Thyroid gland (tissue), 4 donors: ENCODE measurements at regions not wholly inside any gene's neighbourhood (a gene's known extent, or its start where the extent isn't known, plus 50 kb on each side); places are given as distances from the start of the nearest gene placed in this dataset.

Experiments
- DNase-seq, 2 donors: peaks; one replicate each; pipeline ENCODE4 v3.0.0-alpha.2; 2019
- H3K27ac ChIP-seq, 3 donors: fragments of 200-600 bp; sonication (generic); 1 replicate in 2 of 3; 2 replicates in 1 of 3; pipeline ENCODE4 v1.5.1; 2016 to 2019; ENCODE audit warnings: mild to moderate bottlenecking in 1 of 3, moderate library complexity in 1 of 3
- H3K27me3 ChIP-seq: fragments of 200-600 bp; sonication (generic); one replicate; pipeline ENCODE4 v1.5.1; 2019
- H3K36me3 ChIP-seq, 2 donors: fragments of 200-600 bp; sonication (generic); one replicate each; pipeline ENCODE4 v1.5.1; 2016 to 2019
- H3K4me1 ChIP-seq, 2 donors: fragments of 200-600 bp; sonication (generic); one replicate each; pipeline ENCODE4 v1.5.1; 2017 to 2019
- H3K4me3 ChIP-seq, 3 donors: fragments of 200-600 bp; sonication (generic); replicated peaks in 1 of 3; 1 replicate in 2 of 3; 2 replicates in 1 of 3; pipeline ENCODE4 v1.5.1; 2016; ENCODE audit warnings: mild to moderate bottlenecking in 1 of 3
- H3K9me3 ChIP-seq: fragments of 200-600 bp; sonication (generic); one replicate; pipeline ENCODE4 v1.5.1; 2017
- POLR2A ChIP-seq, 2 donors: fragments of 450-650 bp; IDR thresholded peaks; one replicate each; pipeline ENCODE4 v1.6.1; 2017; ENCODE audit warnings: antibody characterized with exemption in 2 of 2, mild to moderate bottlenecking in 2 of 2, moderate library complexity in 1 of 2
- WGBS, 2 donors: methylation state at CpG; one replicate each; pipeline ENCODE4 v1.1.5; 2017; 5-methylcytosine and 5-hydroxymethylcytosine counted together
- intact Hi-C: fragments of 100-400 bp; cut with DNase I; formaldehyde crosslinking; loops from one replicate; pipeline ENCODE4 v1.15.1; 2023
- TF ChIP-seq, protein P1 (sequence below), 6 experiments: fragments of 200-600 bp in 3 of 6; fragments of 450-650 bp in 3 of 6; sonication (generic) in 3 of 6; IDR thresholded peaks; one replicate each; pipeline ENCODE4 v1.5.1; 2016 to 2019; ENCODE audit warnings: antibody characterized with exemption in 6 of 6, mild to moderate bottlenecking in 2 of 6, inconsistent platforms in 1 of 6, moderate library complexity in 1 of 6

GRCh38 chr3:72009851-72010443 lies 225.0 kb upstream of the PROK2 start:
- Histone ChIP-seq H3K4me3 (no peak overlapping the region), H3K9me3 (no peaks in the 10 kb centered on the region), H3K36me3 (no peaks in the 10 kb centered on the region), H3K27ac (no peak overlapping the region), H3K4me1 (no peaks in the 10 kb centered on the region), H3K27me3 (no peaks in the 10 kb centered on the region)
- no peak for DNase-seq
- 81 to 84% methylated on average over 8 of the region's 8 CpGs for WGBS, 2 donors
- TF ChIP-seq, protein P1, sequence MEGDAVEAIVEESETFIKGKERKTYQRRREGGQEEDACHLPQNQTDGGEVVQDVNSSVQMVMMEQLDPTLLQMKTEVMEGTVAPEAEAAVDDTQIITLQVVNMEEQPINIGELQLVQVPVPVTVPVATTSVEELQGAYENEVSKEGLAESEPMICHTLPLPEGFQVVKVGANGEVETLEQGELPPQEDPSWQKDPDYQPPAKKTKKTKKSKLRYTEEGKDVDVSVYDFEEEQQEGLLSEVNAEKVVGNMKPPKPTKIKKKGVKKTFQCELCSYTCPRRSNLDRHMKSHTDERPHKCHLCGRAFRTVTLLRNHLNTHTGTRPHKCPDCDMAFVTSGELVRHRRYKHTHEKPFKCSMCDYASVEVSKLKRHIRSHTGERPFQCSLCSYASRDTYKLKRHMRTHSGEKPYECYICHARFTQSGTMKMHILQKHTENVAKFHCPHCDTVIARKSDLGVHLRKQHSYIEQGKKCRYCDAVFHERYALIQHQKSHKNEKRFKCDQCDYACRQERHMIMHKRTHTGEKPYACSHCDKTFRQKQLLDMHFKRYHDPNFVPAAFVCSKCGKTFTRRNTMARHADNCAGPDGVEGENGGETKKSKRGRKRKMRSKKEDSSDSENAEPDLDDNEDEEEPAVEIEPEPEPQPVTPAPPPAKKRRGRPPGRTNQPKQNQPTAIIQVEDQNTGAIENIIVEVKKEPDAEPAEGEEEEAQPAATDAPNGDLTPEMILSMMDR (IDR thresholded peaks at IDR 0.05), result no peak
- TF ChIP-seq POLR2A (IDR thresholded peaks at IDR 0.05), result no peak
- intact Hi-C loops, result no loop called here

DNA sequence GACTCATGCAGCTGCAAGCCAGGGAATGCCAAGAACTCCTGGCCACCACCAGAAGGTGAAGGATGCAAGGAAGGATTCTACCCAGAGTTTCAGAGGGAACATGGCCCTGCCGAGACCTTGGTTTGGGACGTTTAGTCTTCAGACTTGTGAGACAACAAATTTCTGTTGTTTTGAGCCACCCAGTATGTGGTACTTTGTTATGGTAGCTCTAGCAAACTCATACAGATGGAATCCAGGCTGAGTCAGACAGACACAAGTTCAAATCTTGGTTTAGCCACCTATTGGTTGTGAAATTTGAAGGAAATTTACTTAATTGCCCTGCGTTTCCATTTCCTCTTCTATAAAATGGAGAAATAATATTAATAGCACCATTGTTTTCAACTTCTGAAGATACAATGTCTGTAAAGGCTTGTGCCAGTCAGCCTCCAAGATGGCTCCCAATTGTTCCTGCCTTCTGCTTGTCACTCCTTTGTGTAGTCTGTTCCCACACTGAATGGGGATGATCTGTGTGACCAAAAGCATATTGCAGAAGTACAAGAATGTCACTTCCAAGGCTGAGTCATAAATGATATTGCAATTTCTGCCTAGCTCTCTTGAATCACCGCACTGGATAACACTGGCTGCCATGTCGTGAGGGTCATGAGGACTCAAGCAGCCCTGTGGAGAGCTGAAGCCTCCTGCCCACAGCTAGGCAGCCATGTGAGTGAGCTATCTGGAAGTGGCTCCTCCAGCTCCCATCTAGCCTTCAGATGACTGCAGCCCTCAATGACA lies 223.5 kb upstream of the PROK2 start:
- TF ChIP-seq POLR2A (IDR thresholded peaks at IDR 0.05), result no peak
- TF ChIP-seq, protein P1 (IDR thresholded peaks at IDR 0.05), result no peak

GRCh38 chr3:72006631-72007556 lies 221.9 kb upstream of the PROK2 start:
- H3K27me3 ChIP-seq, result no peaks in the 10 kb centered on the region
- H3K36me3 ChIP-seq, result no peaks in the 10 kb centered on the region
- 94% methylated on average over 12 of the region's 12 CpGs for WGBS, 2 donors
- DNase-seq, result no peak
- no peaks in the 10 kb centered on the region for H3K9me3 ChIP-seq
- H3K27ac ChIP-seq, result no peak overlapping the region
- no peak overlapping the region for H3K4me3 ChIP-seq
- intact Hi-C loops, result no loop called here
- TF ChIP-seq POLR2A (IDR thresholded peaks at IDR 0.05), result no peak
- TF ChIP-seq, protein P1 (IDR thresholded peaks at IDR 0.05), result no peak
- no peaks in the 10 kb centered on the region for H3K4me1 ChIP-seq

More for the DNA sequence above, 223.5 kb upstream of the PROK2 start:
- Histone ChIP-seq H3K27ac (no peak overlapping the region), H3K9me3 (no peaks in the 10 kb centered on the region), H3K4me1 (no peaks in the 10 kb centered on the region), H3K36me3 (no peaks in the 10 kb centered on the region), H3K4me3 (no peak overlapping the region), H3K27me3 (no peaks in the 10 kb centered on the region)
- intact Hi-C loops, result no loop called here
- 91 to 96% methylated on average over 3 to 5 of the region's 5 CpGs for WGBS, 2 donors
- DNase-seq, result no peak

DNA sequence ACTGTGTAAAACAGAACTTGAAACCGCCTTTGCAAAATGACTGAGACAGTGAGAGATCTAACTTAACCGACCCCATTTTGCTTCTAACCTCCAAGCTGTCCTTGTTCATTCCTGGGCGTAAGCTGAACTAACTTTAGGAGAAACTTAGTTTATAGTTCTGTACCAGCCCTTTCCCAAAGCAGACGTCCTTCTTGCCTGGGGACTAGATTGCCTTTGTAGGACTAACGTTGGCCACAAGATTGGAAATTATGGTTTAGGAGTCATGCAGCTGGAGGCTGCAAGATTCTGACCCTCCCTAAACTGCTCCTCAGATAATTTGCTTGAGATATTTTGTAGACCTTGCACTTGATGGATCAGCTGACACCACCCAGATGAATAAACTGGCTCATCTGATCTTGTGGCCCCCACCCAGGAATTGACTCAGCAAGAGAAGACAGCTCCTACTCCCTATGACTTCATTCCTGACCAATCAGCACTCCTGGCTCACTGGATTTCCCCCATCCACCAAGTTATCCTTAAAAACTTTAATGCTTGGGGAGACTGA lies 219.9 kb upstream of the PROK2 start:
- intact Hi-C loops, result no loop called here
- H3K27me3 ChIP-seq, result no peaks in the 10 kb centered on the region
- no peaks in the 10 kb centered on the region for H3K9me3 ChIP-seq
- no peak for DNase-seq
- no peaks in the 10 kb centered on the region for H3K36me3 ChIP-seq
- no peak overlapping the region for H3K4me3 ChIP-seq
- H3K4me1 ChIP-seq, result no peaks in the 10 kb centered on the region
- WGBS, 2 donors, result 90 to 91% methylated on average over 5 of the region's 5 CpGs
- no peak overlapping the region for H3K27ac ChIP-seq
- TF ChIP-seq POLR2A (IDR thresholded peaks at IDR 0.05), result no peak
- TF ChIP-seq, protein P1 (IDR thresholded peaks at IDR 0.05), result no peak
